GM19468 (cell line): ENCODE measurements at regions not wholly inside any gene's neighbourhood (a gene's known extent, or its start where the extent isn't known, plus 50 kb on each side); places are given as distances from the start of the nearest gene placed in this dataset.

Source experiments
- ATAC-seq: cut with Tn5 transposase; IDR thresholded peaks from one replicate; pipeline ENCODE4 v1.9.1; 2021; ENCODE audit warnings: mild to moderate bottlenecking, moderate library complexity, moderate number of reproducible peaks; ENCODE audit not compliant: unreplicated experiment; ENCODE audit errors: extremely low read depth

GRCh38 chr4:34176609-34177008 is 2067.7 kb downstream of the ARAP2 start:
- ATAC-seq, result no peak

GRCh38 chr4:34178476-34178875 is 2065.8 kb downstream of the ARAP2 start:
- no peak for ATAC-seq

- ATAC-seq, result no peak
Measured at GRCh38 chr4:34181311-34181841, 2062.9 kb downstream of the ARAP2 start.

GRCh38 chr4:34181891-34182290 is 2062.4 kb downstream of the ARAP2 start:
- ATAC-seq, result no peak

GRCh38 chr4:34182306-34182705 is 2062.0 kb downstream of the ARAP2 start:
- no peak for ATAC-seq

GRCh38 chr4:34183926-34184325 is 2060.4 kb downstream of the ARAP2 start:
- no peak for ATAC-seq

GRCh38 chr4:34187056-34187455 is 2057.3 kb downstream of the ARAP2 start:
- no peak for ATAC-seq

DNA sequence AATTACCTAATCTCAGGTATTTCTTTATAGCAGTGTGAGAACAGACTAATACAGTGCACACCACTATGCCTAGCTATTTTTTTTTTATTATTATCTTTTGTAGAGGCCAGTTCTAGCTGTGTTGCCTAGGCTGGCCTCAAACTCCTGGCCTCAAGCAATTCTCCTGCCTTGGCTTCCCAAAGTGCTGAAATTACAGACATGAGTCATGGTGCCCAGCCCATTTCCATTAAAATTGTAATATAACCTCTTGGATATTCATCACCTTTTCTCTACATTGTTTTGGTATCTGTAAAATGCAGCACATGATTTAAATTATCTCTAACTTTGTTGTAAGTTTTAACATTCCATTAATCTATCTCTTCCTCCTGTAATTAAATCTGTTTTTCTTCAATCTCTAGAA is 2052.9 kb downstream of the ARAP2 start:
- no peak for ATAC-seq

GRCh38 chr4:34193451-34194154 is 2050.7 kb downstream of the ARAP2 start:
- no peak for ATAC-seq

DNA sequence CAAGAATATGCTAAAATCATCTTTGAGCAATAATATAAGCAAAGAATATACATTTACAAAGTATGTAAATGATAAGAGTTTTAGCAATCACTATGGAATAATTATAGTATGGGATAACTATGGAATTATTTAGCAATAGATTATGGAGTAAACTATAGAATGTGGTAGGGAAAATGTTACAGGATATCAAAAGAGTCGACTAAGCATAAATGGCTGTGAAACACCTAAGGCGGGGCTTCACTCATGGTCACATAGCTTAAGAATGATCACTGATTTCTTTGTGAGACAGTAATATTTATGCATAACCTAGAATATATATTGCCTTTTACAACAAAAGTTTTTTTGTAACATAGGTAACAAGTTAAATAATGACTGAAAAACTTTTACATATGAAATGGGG is 2049.7 kb downstream of the ARAP2 start:
- ATAC-seq, result no peak

DNA sequence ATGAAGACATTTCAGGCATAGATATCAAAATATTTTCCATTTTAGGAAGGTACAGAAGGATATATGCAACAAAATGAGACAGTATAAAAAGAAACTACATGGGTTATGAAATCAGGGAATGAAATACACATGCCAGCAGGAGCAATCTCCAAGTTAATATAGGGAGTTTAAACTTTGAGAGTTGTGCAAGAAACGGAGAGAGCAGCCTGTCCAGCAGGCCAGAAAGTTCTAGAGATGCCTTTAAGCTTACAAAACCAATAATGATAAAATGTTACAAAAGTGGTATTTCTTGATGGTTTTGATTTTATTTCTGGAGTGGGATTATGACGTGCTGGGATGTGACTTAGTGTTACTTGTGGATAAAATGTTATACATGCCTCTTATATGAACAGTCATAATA is 2047.9 kb downstream of the ARAP2 start:
- no peak for ATAC-seq

GRCh38 chr4:34198966-34199365 is 2045.3 kb downstream of the ARAP2 start:
- no peak for ATAC-seq

DNA sequence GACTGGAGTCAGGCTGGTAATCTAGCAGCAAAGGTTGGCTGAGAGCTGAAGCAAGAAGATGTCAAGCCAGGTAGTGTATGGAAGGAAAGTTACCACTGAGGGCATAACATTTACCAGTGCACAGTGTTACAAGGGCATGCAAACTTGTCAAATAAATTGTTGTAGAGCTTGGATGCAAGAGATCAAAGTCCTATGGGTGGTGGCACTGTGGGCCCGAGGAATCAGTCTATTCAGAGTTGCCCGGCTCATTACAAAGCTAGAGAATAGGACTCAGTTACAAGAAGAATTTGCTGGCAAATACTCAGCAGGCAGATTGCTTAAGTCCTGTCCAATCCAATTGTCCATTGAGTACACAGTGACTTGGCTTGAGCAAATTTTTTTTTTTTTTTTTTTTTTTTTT is 2043.8 kb downstream of the ARAP2 start:
- ATAC-seq, result no peak

DNA sequence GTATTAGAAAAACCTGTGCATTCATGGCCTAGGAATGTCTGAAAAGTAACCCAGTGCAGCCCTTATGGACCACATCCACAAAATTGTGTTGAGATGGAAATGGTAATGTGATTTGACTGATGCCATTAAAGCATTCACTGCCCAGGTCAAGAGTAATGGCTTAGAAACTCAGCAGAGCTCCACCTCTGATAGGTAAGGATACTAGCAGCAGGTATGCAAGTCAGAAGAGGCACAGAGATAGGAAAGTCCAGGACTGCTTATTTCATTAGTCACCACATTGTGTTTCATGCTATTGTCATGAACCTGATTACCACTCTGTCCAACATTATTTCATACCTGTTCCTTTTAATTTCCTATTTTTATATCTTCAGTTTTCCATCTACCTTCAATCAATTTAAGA is 2042.2 kb downstream of the ARAP2 start:
- ATAC-seq, result no peak

DNA sequence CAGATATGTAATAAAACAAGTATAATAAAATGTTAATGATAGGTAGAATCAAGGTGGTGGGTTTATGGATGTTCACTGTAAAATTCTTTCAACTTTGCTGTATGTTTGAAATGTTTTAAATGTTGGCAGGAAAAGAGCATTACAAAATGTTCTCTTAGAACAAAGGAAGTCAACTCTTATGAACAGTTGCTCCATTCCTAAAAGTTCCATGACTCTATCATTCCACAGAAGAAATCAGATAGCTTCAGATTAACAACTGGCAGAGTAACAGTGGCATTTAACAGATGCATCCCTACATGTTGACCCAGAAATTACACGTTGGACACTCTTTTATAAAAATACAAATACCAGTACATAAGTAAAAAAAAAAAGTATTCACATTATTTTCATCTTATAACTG is 2023.7 kb downstream of the ARAP2 start:
- no peak for ATAC-seq

DNA sequence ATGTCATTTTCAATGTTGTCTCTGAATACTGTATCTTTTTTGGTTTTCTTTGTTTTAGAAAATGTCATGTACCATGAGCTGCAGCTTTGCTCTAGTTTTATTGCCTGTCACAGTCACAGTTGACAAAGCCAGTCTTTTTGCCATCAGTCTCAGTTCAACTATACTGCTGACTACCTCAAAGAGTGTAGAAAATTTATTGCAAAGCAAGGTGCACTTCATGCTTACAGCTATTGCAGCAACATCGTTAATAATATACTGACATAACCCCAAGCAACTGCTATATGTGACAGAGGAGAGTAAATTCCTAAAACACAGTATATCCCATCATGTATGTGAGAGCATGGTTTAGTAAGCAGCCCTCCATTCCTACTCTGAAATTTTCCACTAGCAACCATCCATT is 2022.3 kb downstream of the ARAP2 start:
- no peak for ATAC-seq

- ATAC-seq, result no peak
Measured at GRCh38 chr4:34236118-34236517, 2008.2 kb downstream of the ARAP2 start.

GRCh38 chr4:34245276-34245675 is 1999.0 kb downstream of the ARAP2 start:
- no peak for ATAC-seq

DNA sequence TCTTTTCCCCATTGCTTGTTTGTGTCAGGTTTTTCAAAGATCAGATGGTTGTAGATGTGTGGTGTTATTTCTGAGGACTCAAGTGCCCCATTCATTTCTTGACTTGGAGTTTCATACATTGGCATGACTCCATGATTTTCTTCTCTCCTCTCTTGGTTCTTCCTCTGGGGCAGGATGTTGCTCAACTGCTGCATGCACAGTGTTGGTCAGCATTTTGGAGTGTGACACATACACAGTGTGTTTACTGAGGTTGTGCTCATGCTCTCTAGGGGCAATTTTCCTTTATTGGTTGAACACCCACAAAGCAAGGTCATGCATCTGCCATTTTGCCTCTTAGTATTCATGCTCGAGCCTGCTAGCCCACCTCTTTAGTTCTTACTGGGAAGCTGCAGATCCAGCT is 1993.8 kb downstream of the ARAP2 start:
- no peak for ATAC-seq

- ATAC-seq, result no peak
Measured at GRCh38 chr4:34253239-34253638, 1991.1 kb downstream of the ARAP2 start.

- no peak for ATAC-seq
Measured at GRCh38 chr4:34258176-34258575, 1986.1 kb downstream of the ARAP2 start.

DNA sequence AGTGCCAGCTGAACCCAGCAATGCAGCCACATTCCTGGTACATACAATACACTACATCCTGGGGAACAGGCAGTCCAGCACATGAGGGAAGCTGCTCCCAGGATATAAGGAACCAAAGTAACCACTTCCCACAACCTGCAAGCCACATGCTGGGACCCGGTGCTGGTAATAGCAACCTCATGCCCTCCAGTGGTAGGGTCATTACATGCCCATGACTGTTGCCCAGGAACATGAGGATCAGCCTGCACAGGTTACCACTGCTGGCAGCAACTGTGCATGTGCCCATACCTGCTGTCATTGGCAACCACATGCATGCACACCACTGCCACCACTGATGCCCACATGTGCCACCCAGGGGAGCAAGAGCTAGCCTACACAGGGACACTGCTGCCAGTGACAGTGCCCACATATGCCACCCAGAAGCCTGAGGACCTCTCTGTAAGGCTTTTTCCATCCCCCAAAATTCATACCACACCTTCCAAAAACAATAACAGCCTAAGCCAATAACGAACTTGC is 1982.5 kb downstream of the ARAP2 start:
- no peak for ATAC-seq
